SU-DHL-6 (cell line): ENCODE measurements at regions not wholly inside any gene's neighbourhood (a gene's known extent, or its start where the extent isn't known, plus 50 kb on each side); places are given as distances from the start of the nearest gene placed in this dataset.

Experiments
- EZH2phosphoT487 ChIP-seq: fragments of 200-600 bp; sonication (generic), shearing (Covaris generic); conservative IDR thresholded peaks from 2 replicates; pipeline ENCODE4 v1.6.1; 2018; ENCODE audit warnings: mild to moderate bottlenecking, antibody characterized with exemption, low read length, moderate library complexity, mixed read lengths
- TF ChIP-seq, protein P1 (sequence below): fragments of 200-600 bp; sonication (generic); IDR thresholded peaks from one replicate; pipeline ENCODE4 v1.5.1; 2017; ENCODE audit warnings: antibody characterized with exemption, mild to moderate bottlenecking, low read length, moderate library complexity; ENCODE audit not compliant: insufficient read depth, poor library complexity, severe bottlenecking

DNA sequence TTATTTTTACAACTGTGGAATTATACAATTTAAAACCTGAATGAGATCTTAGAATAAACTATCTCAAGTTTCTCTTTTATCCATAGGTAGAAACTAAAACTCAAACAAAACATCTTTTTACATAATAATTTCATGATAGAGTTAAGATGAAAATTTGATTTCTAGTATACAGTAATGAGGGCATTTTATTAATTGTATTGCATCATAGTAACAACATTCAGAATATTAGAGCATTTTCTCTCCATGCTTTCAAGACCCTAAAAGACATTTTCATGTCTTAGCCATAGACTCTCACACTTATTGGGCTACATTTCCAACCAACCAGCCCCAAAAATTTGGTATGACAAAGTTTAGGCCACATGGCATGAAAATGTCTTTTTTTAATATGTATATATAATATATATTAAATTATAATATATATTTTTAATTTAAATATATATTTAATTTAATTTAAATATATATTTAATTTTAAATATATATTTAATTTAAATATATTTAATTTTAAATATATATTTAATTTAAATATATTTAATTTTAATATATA lies 195.7 kb upstream of the STEAP1 start:
- TF ChIP-seq, protein P1, sequence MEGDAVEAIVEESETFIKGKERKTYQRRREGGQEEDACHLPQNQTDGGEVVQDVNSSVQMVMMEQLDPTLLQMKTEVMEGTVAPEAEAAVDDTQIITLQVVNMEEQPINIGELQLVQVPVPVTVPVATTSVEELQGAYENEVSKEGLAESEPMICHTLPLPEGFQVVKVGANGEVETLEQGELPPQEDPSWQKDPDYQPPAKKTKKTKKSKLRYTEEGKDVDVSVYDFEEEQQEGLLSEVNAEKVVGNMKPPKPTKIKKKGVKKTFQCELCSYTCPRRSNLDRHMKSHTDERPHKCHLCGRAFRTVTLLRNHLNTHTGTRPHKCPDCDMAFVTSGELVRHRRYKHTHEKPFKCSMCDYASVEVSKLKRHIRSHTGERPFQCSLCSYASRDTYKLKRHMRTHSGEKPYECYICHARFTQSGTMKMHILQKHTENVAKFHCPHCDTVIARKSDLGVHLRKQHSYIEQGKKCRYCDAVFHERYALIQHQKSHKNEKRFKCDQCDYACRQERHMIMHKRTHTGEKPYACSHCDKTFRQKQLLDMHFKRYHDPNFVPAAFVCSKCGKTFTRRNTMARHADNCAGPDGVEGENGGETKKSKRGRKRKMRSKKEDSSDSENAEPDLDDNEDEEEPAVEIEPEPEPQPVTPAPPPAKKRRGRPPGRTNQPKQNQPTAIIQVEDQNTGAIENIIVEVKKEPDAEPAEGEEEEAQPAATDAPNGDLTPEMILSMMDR = no peak
- TF ChIP-seq EZH2phosphoT487 = no peak
